ENCODE measurements at regions not wholly inside any gene's neighbourhood (a gene's known extent, or its start where the extent isn't known, plus 50 kb on each side); places are given as distances from the start of the nearest gene placed in this dataset.

DNA sequence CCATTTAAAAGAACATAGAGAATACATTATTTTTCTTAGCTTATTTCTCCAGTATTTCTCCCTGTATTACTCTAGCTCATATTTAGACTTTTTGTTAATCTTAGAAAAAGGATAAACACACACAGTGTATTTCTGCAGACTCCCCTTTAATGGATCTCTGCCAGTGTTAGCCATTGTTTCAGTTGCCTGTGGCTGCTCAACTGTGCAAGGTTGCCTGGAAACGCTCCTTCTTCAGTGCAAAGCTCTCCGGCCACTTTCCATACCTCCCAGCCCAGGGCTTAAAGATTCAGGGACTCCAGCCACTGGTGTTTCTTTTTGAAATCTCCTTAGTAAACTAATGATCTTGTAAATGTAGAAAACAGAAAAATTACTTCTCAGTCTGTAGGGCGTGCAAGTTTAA is 104.9 kb downstream of the SLIT2 start:
- Histone ChIP-seq H3K27me3 (ENCODE audit: control insufficient read depth, insufficient read depth, low read length) (no peaks in the 10 kb centered on the region), H3K4me3 (ENCODE audit: low read length) (no peak overlapping the region), H3K4me1 (ENCODE audit: control insufficient read depth, insufficient read depth, low read length) (no peaks in the 10 kb centered on the region), H3K9ac (ENCODE audit: low read length) (no peak overlapping the region), H3K9me3 (ENCODE audit: control insufficient read depth, low read length) (no peaks in the 10 kb centered on the region), H3K36me3 (ENCODE audit: control insufficient read depth, insufficient read depth, low read length) (no peaks in the 10 kb centered on the region)

DNA sequence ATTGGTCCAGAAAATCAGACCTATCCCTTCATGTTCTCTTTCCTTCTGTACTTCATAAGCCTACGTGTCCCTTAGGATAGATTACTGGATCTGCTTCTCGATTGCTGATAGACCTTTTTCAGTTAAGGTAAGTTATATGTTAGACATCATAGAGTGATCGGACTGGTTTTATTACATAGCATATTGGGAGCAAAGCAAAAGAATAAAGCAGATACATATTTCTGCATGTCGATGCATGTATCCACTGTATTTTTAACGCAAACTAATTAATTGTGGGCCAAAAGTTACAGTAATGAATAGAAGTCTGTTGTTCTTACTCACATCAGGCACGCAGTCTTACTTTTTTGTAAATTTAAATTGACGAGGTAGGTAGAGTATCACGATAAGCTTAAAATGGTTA is 106.4 kb downstream of the SLIT2 start:
- no peak overlapping the region for H3K9ac ChIP-seq (ENCODE audit: low read length)
- no peaks in the 10 kb centered on the region for H3K36me3 ChIP-seq (ENCODE audit: control insufficient read depth, insufficient read depth, low read length)
- H3K27me3 ChIP-seq (ENCODE audit: control insufficient read depth, insufficient read depth, low read length), result no peaks in the 10 kb centered on the region
- no peak overlapping the region for H3K4me3 ChIP-seq (ENCODE audit: low read length)
- H3K9me3 ChIP-seq (ENCODE audit: control insufficient read depth, low read length), result no peaks in the 10 kb centered on the region
- H3K4me1 ChIP-seq (ENCODE audit: control insufficient read depth, insufficient read depth, low read length), result no peaks in the 10 kb centered on the region

DNA sequence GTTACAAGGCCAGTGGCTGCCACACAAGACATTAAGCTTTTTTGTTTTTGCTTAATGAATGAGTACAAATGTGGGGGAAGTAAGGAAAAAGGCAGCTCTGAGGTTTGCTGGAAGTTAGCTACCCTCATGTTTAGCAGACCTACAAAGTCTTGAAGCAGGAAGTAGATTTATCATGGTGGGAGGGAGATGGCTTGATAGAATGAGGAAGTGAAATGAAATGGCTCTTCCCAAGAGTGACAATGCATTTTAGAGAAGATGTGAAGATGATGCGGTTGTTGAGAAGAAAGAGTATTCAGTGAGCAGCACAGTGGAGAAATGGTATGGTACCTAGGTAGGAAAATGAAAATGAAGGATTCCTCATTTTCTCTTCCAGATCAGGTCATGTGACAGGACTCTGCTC is 108.0 kb downstream of the SLIT2 start:
- Histone ChIP-seq H3K9ac (ENCODE audit: low read length) (no peak overlapping the region), H3K27me3 (ENCODE audit: control insufficient read depth, insufficient read depth, low read length) (no peaks in the 10 kb centered on the region), H3K36me3 (ENCODE audit: control insufficient read depth, insufficient read depth, low read length) (no peaks in the 10 kb centered on the region), H3K9me3 (ENCODE audit: control insufficient read depth, low read length) (no peaks in the 10 kb centered on the region), H3K4me1 (ENCODE audit: control insufficient read depth, insufficient read depth, low read length) (no peaks in the 10 kb centered on the region), H3K4me3 (ENCODE audit: low read length) (no peak overlapping the region)

DNA sequence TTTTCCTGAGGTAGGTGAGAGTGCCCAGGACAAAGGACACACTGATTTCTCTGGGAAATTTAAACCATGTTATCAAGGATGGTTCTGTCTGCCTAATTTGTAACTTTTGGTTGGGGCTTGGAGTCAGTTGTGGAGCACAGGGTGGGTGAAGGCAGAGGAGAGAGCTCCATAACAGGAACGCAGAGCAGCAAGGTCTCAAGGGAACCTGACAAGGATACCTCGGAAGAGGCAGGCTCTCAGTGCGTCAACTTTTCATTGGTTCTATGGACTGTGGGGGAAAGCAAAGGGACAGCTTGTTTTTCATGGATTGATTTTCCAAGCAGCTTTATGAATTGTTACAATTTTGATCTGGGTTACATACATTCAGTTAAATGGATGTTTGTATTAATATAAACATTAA is 110.4 kb downstream of the SLIT2 start:
- H3K9me3 ChIP-seq (ENCODE audit: control insufficient read depth, low read length), result no peaks in the 10 kb centered on the region
- H3K4me3 ChIP-seq (ENCODE audit: low read length), result no peak overlapping the region

DNA sequence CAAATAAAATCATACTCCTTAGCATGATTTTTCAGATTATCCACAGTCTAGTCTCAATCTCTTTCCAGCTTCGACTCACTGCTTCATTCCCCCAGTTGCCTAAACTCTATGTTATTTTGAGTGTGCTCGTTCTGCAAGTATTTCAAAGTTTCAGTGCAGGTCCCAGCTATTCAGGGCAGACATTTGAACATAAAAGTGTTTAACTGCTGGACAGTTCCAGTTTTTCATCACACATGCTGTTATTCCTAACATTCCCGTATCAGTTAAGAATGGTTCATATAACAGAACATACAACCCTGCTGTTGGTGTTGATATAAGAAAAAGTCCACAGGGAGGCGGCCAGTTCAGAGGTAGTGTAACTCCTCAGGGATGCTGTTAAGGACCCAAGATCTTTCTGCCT is 113.3 kb downstream of the SLIT2 start:
- H3K4me1 ChIP-seq (ENCODE audit: control insufficient read depth, insufficient read depth, low read length), result no peaks in the 10 kb centered on the region
- no peak overlapping the region for H3K4me3 ChIP-seq (ENCODE audit: low read length)
- no peaks in the 10 kb centered on the region for H3K9me3 ChIP-seq (ENCODE audit: control insufficient read depth, low read length)
- no peak overlapping the region for H3K9ac ChIP-seq (ENCODE audit: low read length)
- H3K27me3 ChIP-seq (ENCODE audit: control insufficient read depth, insufficient read depth, low read length), result no peaks in the 10 kb centered on the region
- H3K36me3 ChIP-seq (ENCODE audit: control insufficient read depth, insufficient read depth, low read length), result no peaks in the 10 kb centered on the region

More for the DNA sequence above, 110.4 kb downstream of the SLIT2 start:
- Histone ChIP-seq H3K36me3 (ENCODE audit: control insufficient read depth, insufficient read depth, low read length) (no peaks in the 10 kb centered on the region), H3K9ac (ENCODE audit: low read length) (no peak overlapping the region), H3K27me3 (ENCODE audit: control insufficient read depth, insufficient read depth, low read length) (no peaks in the 10 kb centered on the region), H3K4me1 (ENCODE audit: control insufficient read depth, insufficient read depth, low read length) (no peaks in the 10 kb centered on the region)

DNA sequence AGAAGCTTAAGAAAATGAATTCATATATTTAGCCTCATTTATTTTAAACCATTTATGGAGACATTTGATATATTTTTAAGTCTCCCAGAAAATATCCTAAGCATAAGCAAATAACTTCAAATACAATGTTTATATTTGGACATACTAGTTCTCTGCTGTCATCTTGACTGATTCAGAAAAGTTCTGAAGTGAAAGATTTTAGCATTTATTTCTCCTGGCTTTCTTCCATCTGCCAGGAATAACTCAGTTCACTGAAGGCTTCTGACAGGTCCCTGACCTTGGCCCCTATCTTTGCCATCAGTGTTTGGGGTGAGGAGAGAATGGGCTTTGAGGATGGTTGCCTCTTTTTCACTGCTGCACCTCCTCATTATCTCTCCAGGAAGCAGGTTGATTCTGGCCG is 115.7 kb downstream of the SLIT2 start:
- Histone ChIP-seq H3K4me1 (ENCODE audit: control insufficient read depth, insufficient read depth, low read length) (no peaks in the 10 kb centered on the region), H3K36me3 (ENCODE audit: control insufficient read depth, insufficient read depth, low read length) (no peaks in the 10 kb centered on the region), H3K9ac (ENCODE audit: low read length) (no peak overlapping the region), H3K4me3 (ENCODE audit: low read length) (no peak overlapping the region), H3K9me3 (ENCODE audit: control insufficient read depth, low read length) (no peaks in the 10 kb centered on the region), H3K27me3 (ENCODE audit: control insufficient read depth, insufficient read depth, low read length) (no peaks in the 10 kb centered on the region)

DNA sequence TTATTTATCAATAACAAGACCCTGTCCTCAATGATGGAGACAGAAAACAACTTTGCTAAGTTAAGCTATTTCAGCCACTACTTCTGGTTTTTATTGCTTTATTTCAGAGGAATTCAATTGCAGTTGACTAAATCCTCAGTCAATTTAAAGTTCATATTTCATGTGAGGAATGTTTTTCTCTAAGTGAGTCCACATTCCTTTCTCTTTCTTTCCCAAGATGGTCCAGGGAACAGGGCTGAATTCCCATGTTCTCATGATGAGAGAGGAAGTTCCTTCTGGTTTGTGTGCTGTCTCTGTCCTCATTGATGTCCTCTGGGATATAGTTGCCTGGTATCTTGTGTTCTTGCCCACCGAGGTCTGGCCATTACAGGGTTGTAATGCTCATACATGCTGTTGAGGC is 117.2 kb downstream of the SLIT2 start:
- Histone ChIP-seq H3K9me3 (ENCODE audit: control insufficient read depth, low read length) (no peaks in the 10 kb centered on the region), H3K36me3 (ENCODE audit: control insufficient read depth, insufficient read depth, low read length) (no peaks in the 10 kb centered on the region), H3K27me3 (ENCODE audit: control insufficient read depth, insufficient read depth, low read length) (no peaks in the 10 kb centered on the region), H3K4me3 (ENCODE audit: low read length) (no peak overlapping the region), H3K9ac (ENCODE audit: low read length) (no peak overlapping the region), H3K4me1 (ENCODE audit: control insufficient read depth, insufficient read depth, low read length) (no peaks in the 10 kb centered on the region)

DNA sequence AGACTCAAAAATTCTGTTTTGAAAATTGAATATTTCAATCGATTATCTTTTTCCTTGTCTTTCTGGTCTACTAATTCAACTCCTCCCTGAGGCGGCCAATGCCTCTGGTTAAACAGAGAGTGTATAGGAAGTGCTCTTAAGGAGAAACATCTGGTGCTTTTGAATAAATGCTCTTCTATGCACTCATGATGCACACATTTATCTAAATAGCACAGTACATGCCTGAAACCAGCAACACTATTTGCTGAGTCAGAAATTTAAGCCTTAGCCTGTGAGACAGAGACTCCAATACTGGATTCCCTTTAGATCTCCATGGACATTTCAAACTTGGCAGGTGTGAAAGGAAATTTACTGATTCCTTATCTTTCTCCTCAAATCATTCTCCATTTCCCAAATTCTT is 118.6 kb downstream of the SLIT2 start:
- Histone ChIP-seq H3K4me1 (ENCODE audit: control insufficient read depth, insufficient read depth, low read length) (no peaks in the 10 kb centered on the region), H3K4me3 (ENCODE audit: low read length) (no peak overlapping the region), H3K27me3 (ENCODE audit: control insufficient read depth, insufficient read depth, low read length) (no peaks in the 10 kb centered on the region), H3K36me3 (ENCODE audit: control insufficient read depth, insufficient read depth, low read length) (no peaks in the 10 kb centered on the region), H3K9ac (ENCODE audit: low read length) (no peak overlapping the region), H3K9me3 (ENCODE audit: control insufficient read depth, low read length) (no peaks in the 10 kb centered on the region)

DNA sequence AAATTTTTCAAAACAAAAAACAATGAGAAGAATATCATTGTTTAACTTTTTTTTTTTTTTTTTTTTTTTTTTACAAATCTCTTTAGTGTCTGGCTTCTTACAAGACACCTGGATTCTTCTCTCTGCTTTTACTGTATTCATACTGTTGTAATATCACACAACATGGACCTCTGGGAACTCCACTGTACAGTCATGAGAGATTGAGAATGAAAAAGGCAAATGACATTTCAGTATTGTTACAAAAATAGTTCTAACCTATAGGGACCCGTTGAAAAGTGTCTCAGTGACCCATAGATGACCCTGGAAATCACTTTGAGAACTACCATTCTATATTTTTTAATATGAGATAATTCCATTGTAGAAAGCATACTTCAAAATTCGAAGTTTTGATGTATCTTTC is 124.4 kb downstream of the SLIT2 start:
- Histone ChIP-seq H3K36me3 (ENCODE audit: control insufficient read depth, insufficient read depth, low read length) (no peaks in the 10 kb centered on the region), H3K4me3 (ENCODE audit: low read length) (no peak overlapping the region), H3K9ac (ENCODE audit: low read length) (no peak overlapping the region), H3K4me1 (ENCODE audit: control insufficient read depth, insufficient read depth, low read length) (no peaks in the 10 kb centered on the region), H3K27me3 (ENCODE audit: control insufficient read depth, insufficient read depth, low read length) (no peaks in the 10 kb centered on the region), H3K9me3 (ENCODE audit: control insufficient read depth, low read length) (no peaks in the 10 kb centered on the region)

DNA sequence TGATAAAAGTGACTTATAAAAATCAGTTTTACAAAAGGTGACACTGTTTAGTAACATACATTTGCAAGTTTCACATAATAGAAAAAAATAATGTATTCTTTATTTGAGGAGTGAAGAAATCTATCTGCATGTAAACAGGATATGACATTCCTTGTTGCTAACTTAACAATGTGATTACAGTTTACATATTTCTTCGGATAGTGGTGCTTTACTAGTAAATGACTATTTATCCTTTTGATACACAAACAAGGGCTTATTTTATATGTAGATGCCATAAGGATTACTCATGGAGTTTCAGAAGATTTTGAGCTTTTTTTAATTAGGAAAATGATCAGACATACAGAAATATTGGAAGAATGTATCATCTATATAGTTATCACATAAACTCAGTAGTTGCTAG is 126.5 kb downstream of the SLIT2 start:
- H3K27me3 ChIP-seq (ENCODE audit: control insufficient read depth, insufficient read depth, low read length), result no peaks in the 10 kb centered on the region
- no peaks in the 10 kb centered on the region for H3K9me3 ChIP-seq (ENCODE audit: control insufficient read depth, low read length)
- H3K4me3 ChIP-seq (ENCODE audit: low read length), result no peak overlapping the region
- H3K4me1 ChIP-seq (ENCODE audit: control insufficient read depth, insufficient read depth, low read length), result no peaks in the 10 kb centered on the region
- H3K36me3 ChIP-seq (ENCODE audit: control insufficient read depth, insufficient read depth, low read length), result no peaks in the 10 kb centered on the region
- H3K9ac ChIP-seq (ENCODE audit: low read length), result no peak overlapping the region

DNA sequence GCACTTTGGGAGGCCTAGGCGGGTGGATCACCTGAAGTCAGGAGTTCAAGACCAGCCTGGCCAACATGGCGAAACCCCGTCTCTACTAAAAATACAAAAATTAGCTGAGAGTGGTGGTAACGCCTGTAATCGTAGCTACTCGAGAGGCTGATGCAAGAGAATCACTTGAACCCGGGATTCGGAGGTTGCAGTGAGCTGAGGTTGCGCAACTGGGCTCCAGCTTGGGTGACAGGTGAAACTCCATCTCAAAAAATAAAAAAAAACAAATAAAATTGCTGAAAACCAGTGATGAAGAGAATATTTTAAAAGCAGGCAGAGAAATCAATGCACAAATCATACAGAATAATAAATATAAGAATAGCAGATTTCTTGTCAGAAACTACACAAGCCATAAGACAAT is 129.3 kb downstream of the SLIT2 start:
- Histone ChIP-seq H3K9ac (ENCODE audit: low read length) (no peak overlapping the region), H3K36me3 (ENCODE audit: control insufficient read depth, insufficient read depth, low read length) (no peaks in the 10 kb centered on the region), H3K9me3 (ENCODE audit: control insufficient read depth, low read length) (no peaks in the 10 kb centered on the region), H3K4me3 (ENCODE audit: low read length) (no peak overlapping the region), H3K4me1 (ENCODE audit: control insufficient read depth, insufficient read depth, low read length) (no peaks in the 10 kb centered on the region), H3K27me3 (ENCODE audit: control insufficient read depth, insufficient read depth, low read length) (no peaks in the 10 kb centered on the region)

DNA sequence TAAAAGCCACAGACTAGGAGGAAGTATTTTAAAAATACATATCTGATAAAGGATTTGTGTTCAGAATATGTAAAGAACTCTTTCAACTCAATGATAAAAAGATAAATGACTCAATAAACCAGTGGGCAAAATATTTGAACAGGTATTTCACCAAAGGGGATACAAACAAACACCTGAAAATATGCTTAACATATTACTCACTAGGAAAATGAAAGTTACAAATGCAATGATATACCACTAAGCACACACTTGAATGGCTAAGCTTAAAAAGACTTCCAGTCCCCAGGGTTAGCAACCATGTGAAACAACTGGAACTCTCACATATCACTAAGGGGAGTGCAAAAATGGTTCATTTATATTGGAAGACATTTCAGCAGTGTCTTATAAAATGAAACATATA is 131.6 kb downstream of the SLIT2 start:
- Histone ChIP-seq H3K4me1 (ENCODE audit: control insufficient read depth, insufficient read depth, low read length) (no peaks in the 10 kb centered on the region), H3K4me3 (ENCODE audit: low read length) (no peak overlapping the region), H3K27me3 (ENCODE audit: control insufficient read depth, insufficient read depth, low read length) (no peaks in the 10 kb centered on the region), H3K9ac (ENCODE audit: low read length) (no peak overlapping the region), H3K9me3 (ENCODE audit: control insufficient read depth, low read length) (no peaks in the 10 kb centered on the region), H3K36me3 (ENCODE audit: control insufficient read depth, insufficient read depth, low read length) (no peaks in the 10 kb centered on the region)

DNA sequence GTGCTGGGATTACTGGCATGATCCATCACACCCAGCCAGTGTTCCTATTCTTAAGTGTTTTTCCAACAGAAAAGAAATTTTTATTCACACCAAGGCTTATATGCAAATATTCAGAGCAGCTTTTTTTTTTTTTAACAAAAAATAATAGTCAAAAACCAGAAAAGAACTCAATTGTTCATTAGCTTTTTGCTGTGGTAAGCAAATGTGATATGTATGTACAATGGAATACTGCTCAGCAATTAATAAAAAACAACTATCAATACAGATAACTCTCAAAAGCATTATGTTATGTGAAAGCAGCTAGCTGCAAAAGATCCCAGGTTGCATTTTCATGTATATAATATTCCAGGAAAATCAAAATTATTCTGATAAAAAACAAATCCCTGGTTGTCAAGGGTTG is 132.3 kb downstream of the SLIT2 start:
- Histone ChIP-seq H3K4me3 (ENCODE audit: low read length) (no peak overlapping the region), H3K27me3 (ENCODE audit: control insufficient read depth, insufficient read depth, low read length) (no peaks in the 10 kb centered on the region), H3K36me3 (ENCODE audit: control insufficient read depth, insufficient read depth, low read length) (no peaks in the 10 kb centered on the region), H3K9ac (ENCODE audit: low read length) (no peak overlapping the region), H3K9me3 (ENCODE audit: control insufficient read depth, low read length) (no peaks in the 10 kb centered on the region), H3K4me1 (ENCODE audit: control insufficient read depth, insufficient read depth, low read length) (no peaks in the 10 kb centered on the region)

Measured in mucosa of stomach (tissue), 1 donor.